Thyroid gland (tissue), 4 donors: ENCODE measurements at regions not wholly inside any gene's neighbourhood (a gene's known extent, or its start where the extent isn't known, plus 50 kb on each side); places are given as distances from the start of the nearest gene placed in this dataset.

ENCODE experiments used
- CTCF ChIP-seq, 6 experiments: fragments of 200-600 bp in 3 of 6; fragments of 450-650 bp in 3 of 6; sonication (generic) in 3 of 6; IDR thresholded peaks; one replicate each; pipeline ENCODE4 v1.5.1; 2016 to 2019; ENCODE audit warnings: antibody characterized with exemption in 6 of 6, mild to moderate bottlenecking in 2 of 6, inconsistent platforms in 1 of 6, moderate library complexity in 1 of 6
- POLR2A ChIP-seq, 2 donors: fragments of 450-650 bp; IDR thresholded peaks; one replicate each; pipeline ENCODE4 v1.6.1; 2017; ENCODE audit warnings: antibody characterized with exemption in 2 of 2, mild to moderate bottlenecking in 2 of 2, moderate library complexity in 1 of 2

GRCh38 chr2:206846331-206846730 lies 80.9 kb downstream of the FASTKD2 start:
- TF ChIP-seq CTCF (IDR thresholded peaks at IDR 0.05) = no peak
- no peak for TF ChIP-seq POLR2A (IDR thresholded peaks at IDR 0.05)
